NCI-H2227 treated with DMSO at 0.1 percent for 48 hours (cell line): ENCODE measurements at regions not wholly inside any gene's neighbourhood (a gene's known extent, or its start where the extent isn't known, plus 50 kb on each side); places are given as distances from the start of the nearest gene placed in this dataset.
"Not testable (repeated sequence)": the region's sequence is repeated elsewhere in the genome, so short reads cannot be mapped to it uniquely, and the experiment has no call there.

ENCODE experiments used
- DNase-seq: peaks from one replicate; lab custom pipeline; 2025; lab: John Stamatoyannopoulos, UW

- no peak for DNase-seq
These were observed 180.7 kb upstream of the ANK3 start for GRCh38 chr10:60570272-60570865.

- no peak for DNase-seq
These were observed 180.0 kb upstream of the ANK3 start for GRCh38 chr10:60569681-60570080.

- no peak for DNase-seq
These were observed 176.4 kb upstream of the ANK3 start for GRCh38 chr10:60566096-60566495.

GRCh38 chr10:60565492-60565891, 175.8 kb upstream of the ANK3 start:
- DNase-seq = no peak

GRCh38 chr10:60564475-60564874, 174.8 kb upstream of the ANK3 start:
- DNase-seq = no peak

- DNase-seq = no peak
These were observed 170.8 kb upstream of the ANK3 start for GRCh38 chr10:60560451-60560850.

GRCh38 chr10:60555700-60556099, 166.0 kb upstream of the ANK3 start:
- no peak for DNase-seq

- DNase-seq = peak; percentile 52
These were observed 160.0 kb upstream of the ANK3 start for GRCh38 chr10:60549686-60550085.

GRCh38 chr10:60542657-60543056, 153.0 kb upstream of the ANK3 start:
- DNase-seq = no peak

- DNase-seq = no peak
These were observed 151.8 kb upstream of the ANK3 start for GRCh38 chr10:60541451-60541850.

- DNase-seq = no peak
These were observed 148.0 kb upstream of the ANK3 start for GRCh38 chr10:60537697-60538096.

GRCh38 chr10:60536529-60537114, 146.9 kb upstream of the ANK3 start:
- DNase-seq = no peak

- DNase-seq = no peak
These were observed 145.8 kb upstream of the ANK3 start for GRCh38 chr10:60535427-60535826.

GRCh38 chr10:60534761-60535389, 145.2 kb upstream of the ANK3 start:
- DNase-seq = no peak

GRCh38 chr10:60532696-60533468, 143.2 kb upstream of the ANK3 start:
- no peak for DNase-seq

GRCh38 chr10:60531006-60531405, 141.3 kb upstream of the ANK3 start:
- DNase-seq = no peak

GRCh38 chr10:60527676-60528075, 138.0 kb upstream of the ANK3 start:
- DNase-seq = no peak

- no peak for DNase-seq
These were observed 136.3 kb upstream of the ANK3 start for GRCh38 chr10:60525716-60526585.

GRCh38 chr10:60524541-60524940, 134.9 kb upstream of the ANK3 start:
- DNase-seq = no peak

- DNase-seq = not testable (repeated sequence)
These were observed 133.7 kb upstream of the ANK3 start for GRCh38 chr10:60523371-60523770.

- DNase-seq = no peak
These were observed 132.9 kb upstream of the ANK3 start for GRCh38 chr10:60522617-60523016.

GRCh38 chr10:60521974-60522405, 132.3 kb upstream of the ANK3 start:
- no peak for DNase-seq
